ENCODE measurements at regions not wholly inside any gene's neighbourhood (a gene's known extent, or its start where the extent isn't known, plus 50 kb on each side); places are given as distances from the start of the nearest gene placed in this dataset.

- ATAC-seq (no peak), DNase-seq (no peak)
- H3K27ac Mint-ChIP-seq = no peak overlapping the region
- peaks cover 29% of the 10 kb centered on the region for H3K27me3 Mint-ChIP-seq
- TF ChIP-seq, protein P1, sequence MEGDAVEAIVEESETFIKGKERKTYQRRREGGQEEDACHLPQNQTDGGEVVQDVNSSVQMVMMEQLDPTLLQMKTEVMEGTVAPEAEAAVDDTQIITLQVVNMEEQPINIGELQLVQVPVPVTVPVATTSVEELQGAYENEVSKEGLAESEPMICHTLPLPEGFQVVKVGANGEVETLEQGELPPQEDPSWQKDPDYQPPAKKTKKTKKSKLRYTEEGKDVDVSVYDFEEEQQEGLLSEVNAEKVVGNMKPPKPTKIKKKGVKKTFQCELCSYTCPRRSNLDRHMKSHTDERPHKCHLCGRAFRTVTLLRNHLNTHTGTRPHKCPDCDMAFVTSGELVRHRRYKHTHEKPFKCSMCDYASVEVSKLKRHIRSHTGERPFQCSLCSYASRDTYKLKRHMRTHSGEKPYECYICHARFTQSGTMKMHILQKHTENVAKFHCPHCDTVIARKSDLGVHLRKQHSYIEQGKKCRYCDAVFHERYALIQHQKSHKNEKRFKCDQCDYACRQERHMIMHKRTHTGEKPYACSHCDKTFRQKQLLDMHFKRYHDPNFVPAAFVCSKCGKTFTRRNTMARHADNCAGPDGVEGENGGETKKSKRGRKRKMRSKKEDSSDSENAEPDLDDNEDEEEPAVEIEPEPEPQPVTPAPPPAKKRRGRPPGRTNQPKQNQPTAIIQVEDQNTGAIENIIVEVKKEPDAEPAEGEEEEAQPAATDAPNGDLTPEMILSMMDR (IDR thresholded peaks at IDR 0.05) = no peak
- no peaks in the 10 kb centered on the region for H3K36me3 Mint-ChIP-seq (ENCODE audit: low read depth)
- no peaks in the 10 kb centered on the region for H3K9me3 Mint-ChIP-seq
- peaks cover 2% of the 10 kb centered on the region for H3K4me1 Mint-ChIP-seq (ENCODE audit: low read depth)
- intact Hi-C loops (cut with micrococcal nuclease) = no loop called here
- POLR2A ChIA-PET = no interaction called here
- CTCF ChIA-PET = no interaction called here
- H3K4me3 Mint-ChIP-seq = no peak overlapping the region
Observed at GRCh38 chr14:101080922-101081593, 177.5 kb upstream of the RTL1 start.

DNA sequence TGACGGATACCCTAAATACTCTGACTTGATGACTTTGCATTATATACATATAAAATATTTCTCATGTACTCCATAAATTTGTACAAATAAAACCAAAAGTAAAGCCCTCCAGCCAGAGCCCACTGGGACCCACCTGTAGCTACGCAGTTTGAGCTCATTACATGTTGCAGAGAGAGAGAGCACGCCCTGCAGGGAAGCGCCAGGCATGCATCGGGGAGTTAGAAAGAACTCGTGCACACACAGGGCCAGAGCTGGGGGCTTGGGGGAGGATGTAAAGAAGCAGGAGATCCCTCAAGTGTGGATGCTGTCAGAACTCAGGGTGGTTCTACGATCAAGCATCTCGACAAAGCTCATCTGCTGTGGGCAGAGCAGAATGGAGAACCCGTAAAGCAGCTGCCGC, 178.5 kb upstream of the RTL1 start:
- no peaks in the 10 kb centered on the region for H3K9me3 Mint-ChIP-seq
- peaks cover 2% of the 10 kb centered on the region for H3K4me1 Mint-ChIP-seq (ENCODE audit: low read depth)
- H3K36me3 Mint-ChIP-seq (ENCODE audit: low read depth) = no peaks in the 10 kb centered on the region
- TF ChIP-seq, protein P1 (IDR thresholded peaks at IDR 0.05) = no peak
- intact Hi-C loops (cut with micrococcal nuclease) = no loop called here
- ATAC-seq (no peak), DNase-seq (no peak)
- H3K27me3 Mint-ChIP-seq = peaks cover 24% of the 10 kb centered on the region
- H3K27ac Mint-ChIP-seq = no peak overlapping the region
- H3K4me3 Mint-ChIP-seq = no peak overlapping the region
- ChIA-PET CTCF (no interaction called here), POLR2A (no interaction called here)

- Mint-ChIP-seq H3K27me3 (peaks cover 20% of the 10 kb centered on the region), H3K36me3 (ENCODE audit: low read depth) (no peaks in the 10 kb centered on the region), H3K4me3 (no peak overlapping the region), H3K9me3 (no peaks in the 10 kb centered on the region), H3K4me1 (ENCODE audit: low read depth) (peaks cover under 1% of the 10 kb centered on the region), H3K27ac (no peak overlapping the region)
- TF ChIP-seq, protein P1 (IDR thresholded peaks at IDR 0.05) = no peak
- ATAC-seq (no peak), DNase-seq (no peak)
- CTCF ChIA-PET = no interaction called here
- intact Hi-C loops (cut with micrococcal nuclease) = no loop called here
- POLR2A ChIA-PET = no interaction called here
Observed at GRCh38 chr14:101082436-101083384, 179.2 kb upstream of the RTL1 start.

DNA sequence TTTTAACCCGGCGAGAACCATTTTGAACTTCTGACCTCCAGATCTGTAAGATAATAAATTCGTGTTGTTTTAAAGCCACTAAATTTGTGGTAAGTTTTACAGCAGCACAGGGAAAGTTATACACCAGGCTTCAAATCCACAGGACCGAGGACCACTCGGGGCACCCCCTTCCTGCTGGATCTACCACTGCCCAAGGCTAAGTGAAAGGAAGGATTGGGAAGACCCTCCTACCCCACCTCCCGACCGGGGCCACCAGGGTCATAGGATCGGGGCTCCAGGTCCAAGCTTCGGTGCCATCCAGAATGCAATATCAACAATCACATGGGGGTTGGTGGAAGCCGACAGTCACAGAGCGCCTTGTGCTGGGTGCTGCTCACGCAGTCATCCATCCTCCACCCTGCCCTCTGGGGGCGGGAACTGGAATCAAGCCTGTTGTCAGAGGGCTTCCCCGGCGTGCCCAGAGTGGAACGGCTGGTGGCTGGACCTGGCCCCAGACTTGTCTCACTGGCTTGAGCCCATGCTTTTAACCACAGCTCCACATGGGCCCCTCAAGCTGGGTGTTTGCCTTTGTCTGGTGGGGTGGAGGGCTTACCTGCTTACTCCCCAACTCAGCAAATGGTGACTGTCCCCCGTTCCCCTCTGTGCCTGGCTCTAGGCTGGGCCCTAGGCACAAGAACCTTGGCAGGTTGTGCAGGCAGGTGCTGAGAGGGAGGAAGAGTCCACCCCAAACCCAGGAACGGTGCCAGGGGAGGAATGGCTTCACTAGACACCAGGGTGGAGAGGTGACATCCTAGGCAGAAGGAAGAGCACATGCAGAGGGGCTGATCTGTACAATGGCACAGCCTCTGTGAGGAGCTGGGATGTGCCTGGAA, 180.3 kb upstream of the RTL1 start:
- CTCF ChIA-PET = no interaction called here
- Mint-ChIP-seq H3K4me3 (no peak overlapping the region), H3K36me3 (ENCODE audit: low read depth) (no peaks in the 10 kb centered on the region), H3K27me3 (peaks cover 13% of the 10 kb centered on the region), H3K9me3 (no peaks in the 10 kb centered on the region), H3K4me1 (ENCODE audit: low read depth) (no peaks in the 10 kb centered on the region), H3K27ac (no peak overlapping the region)
- TF ChIP-seq, protein P1 (IDR thresholded peaks at IDR 0.05) = no peak
- ATAC-seq = no peak
- intact Hi-C loops (cut with micrococcal nuclease) = no loop called here
- POLR2A ChIA-PET = no interaction called here
- no peak for DNase-seq
